GM19372 (cell line): ENCODE measurements at regions not wholly inside any gene's neighbourhood (a gene's known extent, or its start where the extent isn't known, plus 50 kb on each side); places are given as distances from the start of the nearest gene placed in this dataset.
"Not testable (repeated sequence)": the region's sequence is repeated elsewhere in the genome, so short reads cannot be mapped to it uniquely, and the experiment has no call there.

Experiments
- ATAC-seq: cut with Tn5 transposase; IDR thresholded peaks from one replicate; pipeline ENCODE4 v1.9.1; 2021; ENCODE audit warnings: mild to moderate bottlenecking, low read depth, moderate library complexity; ENCODE audit not compliant: unreplicated experiment

- no peak for ATAC-seq
Observed at GRCh38 chr5:125894383-125894782, 528.8 kb upstream of the GRAMD2B start.

- no peak for ATAC-seq
Observed at GRCh38 chr5:125896368-125896767, 526.8 kb upstream of the GRAMD2B start.

GRCh38 chr5:125897089-125897488 is 526.1 kb upstream of the GRAMD2B start:
- ATAC-seq, result no peak

- ATAC-seq, result no peak
Observed at GRCh38 chr5:125898851-125899405, 524.3 kb upstream of the GRAMD2B start.

GRCh38 chr5:125912028-125912427 is 511.2 kb upstream of the GRAMD2B start:
- ATAC-seq, result no peak

- ATAC-seq, result no peak
Observed at GRCh38 chr5:125913200-125913599, 510.0 kb upstream of the GRAMD2B start.

- no peak for ATAC-seq
Observed at GRCh38 chr5:125914471-125914870, 508.7 kb upstream of the GRAMD2B start.

- ATAC-seq, result not testable (repeated sequence)
Observed at GRCh38 chr5:125923958-125924357, 499.3 kb upstream of the GRAMD2B start.

- ATAC-seq, result no peak
Observed at GRCh38 chr5:125926172-125926571, 497.0 kb upstream of the GRAMD2B start.

- ATAC-seq, result no peak
Observed at GRCh38 chr5:125928663-125929062, 494.5 kb upstream of the GRAMD2B start.

- ATAC-seq, result no peak
Observed at GRCh38 chr5:125950012-125950615, 473.1 kb upstream of the GRAMD2B start.

GRCh38 chr5:125961150-125961549 is 462.1 kb upstream of the GRAMD2B start:
- ATAC-seq, result peak; percentile 93

GRCh38 chr5:125965577-125965976 is 457.6 kb upstream of the GRAMD2B start:
- no peak for ATAC-seq

GRCh38 chr5:125967576-125967975 is 455.6 kb upstream of the GRAMD2B start:
- no peak for ATAC-seq

- ATAC-seq, result no peak
Observed at GRCh38 chr5:125969011-125969813, 454.0 kb upstream of the GRAMD2B start.

- ATAC-seq, result no peak
Observed at GRCh38 chr5:125969814-125970171, 453.4 kb upstream of the GRAMD2B start.

GRCh38 chr5:125970631-125971307 is 452.4 kb upstream of the GRAMD2B start:
- no peak for ATAC-seq

GRCh38 chr5:125972706-125973105 is 450.5 kb upstream of the GRAMD2B start:
- no peak for ATAC-seq

GRCh38 chr5:125974679-125975078 is 448.5 kb upstream of the GRAMD2B start:
- no peak for ATAC-seq

- ATAC-seq, result no peak
Observed at GRCh38 chr5:125976421-125977000, 446.7 kb upstream of the GRAMD2B start.

GRCh38 chr5:125978015-125978414 is 445.2 kb upstream of the GRAMD2B start:
- ATAC-seq, result no peak
